KG1 (cell line): ENCODE measurements at regions not wholly inside any gene's neighbourhood (a gene's known extent, or its start where the extent isn't known, plus 50 kb on each side); places are given as distances from the start of the nearest gene placed in this dataset.

ENCODE experiments used
- DNase-seq: peaks from one replicate; lab custom pipeline; 2025; lab: John Stamatoyannopoulos, UW

- DNase-seq = no peak
Observed at GRCh38 chr17:70875729-70876310, 706.5 kb downstream of the KCNJ2 start.

DNA sequence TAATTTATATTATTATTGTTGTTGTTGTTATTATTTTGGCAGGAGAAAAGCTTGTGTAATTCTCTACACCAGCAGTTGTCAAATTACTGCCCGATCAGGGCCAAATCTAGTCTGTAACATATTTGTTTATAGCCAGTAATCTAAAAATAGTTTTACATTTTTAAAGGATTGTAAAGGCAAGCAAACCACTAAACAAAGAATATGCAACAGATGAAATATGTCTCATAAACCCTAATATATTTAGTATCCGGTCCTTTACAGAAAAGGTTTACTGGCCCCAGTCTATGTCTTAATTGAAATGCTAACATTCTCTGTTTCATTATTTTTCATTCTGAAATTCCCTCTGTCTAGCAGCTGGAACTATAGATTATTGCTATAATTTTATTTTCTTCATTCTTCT, 709.5 kb downstream of the KCNJ2 start:
- no peak for DNase-seq

DNA sequence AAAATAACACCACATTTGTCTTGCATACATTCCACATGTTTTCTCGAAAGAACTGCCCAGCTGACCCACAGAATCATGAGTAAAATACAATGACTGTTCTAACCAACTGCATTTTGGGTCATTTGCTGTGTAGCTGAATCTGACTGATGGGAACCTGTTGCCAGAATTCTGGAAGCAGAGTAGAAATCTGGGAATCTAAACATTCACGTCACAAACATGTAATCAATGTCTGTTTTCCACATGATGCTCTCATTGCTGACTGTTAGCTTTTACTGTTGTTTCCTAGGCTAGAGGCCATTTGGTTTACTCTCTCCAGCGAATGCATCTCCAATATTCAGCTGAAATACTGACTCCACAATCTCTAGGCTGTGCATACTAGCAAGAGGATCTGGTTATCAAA, 710.1 kb downstream of the KCNJ2 start:
- no peak for DNase-seq

- DNase-seq = no peak
Observed at GRCh38 chr17:70881093-70881492, 711.8 kb downstream of the KCNJ2 start.

DNA sequence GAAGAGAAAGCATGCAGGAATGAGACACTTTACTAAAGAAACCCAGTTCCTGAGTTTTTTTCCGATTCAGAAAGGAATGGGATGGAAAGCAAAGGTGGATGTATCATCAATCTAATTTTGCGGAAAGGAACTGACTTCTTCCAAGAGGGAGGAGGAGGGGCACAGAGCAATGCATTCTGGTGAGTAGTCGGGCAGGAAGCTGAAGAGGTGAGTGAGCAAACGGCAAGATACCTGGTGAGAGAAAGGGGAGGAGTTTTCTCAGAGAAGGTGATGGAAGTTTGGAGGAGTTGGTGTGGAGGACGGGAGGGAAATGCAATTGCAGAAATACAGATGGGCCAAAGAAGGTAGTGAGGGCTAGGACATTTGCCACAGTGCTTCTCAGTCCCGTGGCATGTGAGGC, 713.2 kb downstream of the KCNJ2 start:
- no peak for DNase-seq

DNA sequence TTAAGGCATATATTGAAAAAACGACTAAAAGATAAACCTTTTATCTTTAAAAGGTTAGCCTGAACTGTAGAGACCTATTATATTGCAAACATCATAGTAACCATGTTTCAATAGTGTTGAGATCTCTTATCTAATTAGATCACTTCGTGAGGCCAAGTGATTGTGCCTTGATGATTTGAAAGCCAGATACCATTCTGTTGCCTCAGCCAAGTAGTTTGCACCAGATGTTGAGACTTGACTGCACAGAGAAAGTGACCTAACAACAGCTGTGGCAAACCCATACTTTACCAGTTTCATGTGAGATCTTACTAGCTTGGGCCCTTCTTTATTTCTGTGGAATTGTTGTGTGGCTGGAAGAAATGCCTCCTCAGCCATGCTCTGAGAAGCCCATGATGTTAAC, 717.3 kb downstream of the KCNJ2 start:
- no peak for DNase-seq

- no peak for DNase-seq
Observed at GRCh38 chr17:70888324-70888723, 719.0 kb downstream of the KCNJ2 start.

- no peak for DNase-seq
Observed at GRCh38 chr17:70891306-70891705, 722.0 kb downstream of the KCNJ2 start.

DNA sequence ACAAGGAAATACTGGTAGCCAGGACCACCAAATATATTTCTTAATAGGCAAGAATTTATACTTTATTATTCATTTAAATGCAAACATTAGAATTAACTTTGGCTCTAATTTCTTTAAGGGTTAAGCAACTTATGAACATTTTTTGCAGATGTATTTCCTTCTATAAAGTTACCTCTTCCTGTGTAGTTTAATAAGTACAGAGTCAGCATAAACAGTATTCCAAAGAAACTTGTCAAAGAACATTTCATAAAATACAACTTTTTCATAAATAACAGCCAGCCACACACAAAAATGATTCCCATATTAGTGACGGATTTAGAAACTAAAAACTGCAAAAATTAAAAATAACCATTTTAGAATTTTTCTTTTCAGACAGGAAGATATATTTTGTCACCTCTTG, 723.2 kb downstream of the KCNJ2 start:
- DNase-seq = no peak

DNA sequence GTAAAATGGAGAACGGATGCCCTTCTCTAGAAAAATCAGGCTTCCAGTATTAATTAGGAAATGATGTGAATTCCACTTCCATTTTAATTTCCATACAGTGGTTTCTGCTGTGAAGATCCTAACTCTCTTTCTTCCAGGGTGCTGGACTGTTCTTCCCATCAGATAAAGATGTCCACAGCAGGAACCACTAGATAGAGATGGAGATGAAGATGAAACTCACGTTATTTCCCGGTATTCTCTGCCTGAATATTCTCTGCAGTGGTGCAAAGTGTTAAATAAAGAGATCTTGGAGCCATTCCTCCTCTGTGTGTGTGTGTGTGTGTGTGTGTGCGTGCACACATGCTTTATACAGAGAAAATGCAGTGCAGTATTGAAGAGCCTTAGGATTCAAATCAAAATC, 727.5 kb downstream of the KCNJ2 start:
- no peak for DNase-seq

- DNase-seq = no peak
Observed at GRCh38 chr17:70897446-70897845, 728.1 kb downstream of the KCNJ2 start.

DNA sequence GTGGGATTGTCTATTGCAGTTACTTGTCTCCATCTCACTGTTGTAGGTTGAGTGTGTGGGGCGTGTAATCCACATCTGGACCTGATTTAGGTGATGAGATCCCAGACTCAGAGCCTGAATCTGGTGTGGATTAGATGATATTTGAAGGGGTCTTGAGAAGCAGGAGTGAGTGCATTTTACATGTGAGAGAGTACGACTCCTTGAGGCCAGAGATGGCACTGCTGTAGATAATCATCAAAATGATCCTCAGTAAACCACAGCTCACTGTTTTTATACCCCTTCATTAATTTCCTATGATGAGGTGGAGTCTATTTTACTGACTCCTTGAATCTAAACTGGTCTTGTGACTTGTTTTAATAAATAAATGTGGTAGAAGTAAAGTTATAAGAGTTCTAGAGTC, 732.5 kb downstream of the KCNJ2 start:
- no peak for DNase-seq

GRCh38 chr17:70905796-70906195, 736.5 kb downstream of the KCNJ2 start:
- DNase-seq = peak; percentile 1

GRCh38 chr17:70906808-70907207, 737.5 kb downstream of the KCNJ2 start:
- DNase-seq = no peak

DNA sequence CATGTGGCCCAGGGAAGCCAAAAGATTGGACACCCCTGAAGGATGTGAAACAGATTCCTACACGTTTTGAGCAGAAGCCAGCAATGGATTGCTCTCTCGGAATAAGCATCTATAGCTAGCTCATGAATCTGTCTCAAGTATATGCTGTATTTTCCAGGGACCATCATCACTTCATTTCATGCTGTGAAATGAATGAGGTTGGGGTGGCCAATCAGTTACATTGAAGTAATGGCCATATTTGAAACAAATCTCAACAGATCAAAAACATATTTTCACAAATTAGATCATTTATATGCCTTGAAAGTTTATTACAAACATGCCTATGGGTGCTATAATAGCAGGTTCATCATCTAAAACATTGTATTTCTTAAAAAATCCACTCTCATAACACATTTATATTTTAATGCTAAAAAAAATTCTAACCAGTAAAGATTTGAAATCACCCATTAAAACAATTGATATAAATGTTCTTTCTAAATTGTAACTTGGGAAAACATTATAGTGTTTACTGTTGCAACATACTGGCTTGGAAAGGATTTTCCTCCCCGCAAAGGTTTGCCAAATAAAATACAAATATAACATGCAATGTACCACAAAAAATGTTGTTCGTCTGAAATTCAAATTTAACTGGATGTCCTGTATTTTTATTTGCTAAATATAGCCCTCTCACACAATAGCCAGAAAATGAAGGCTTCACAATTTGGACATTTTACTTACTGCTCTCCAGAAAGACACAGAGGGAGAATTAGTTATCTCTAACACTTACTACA, 743.6 kb downstream of the KCNJ2 start:
- DNase-seq = no peak

DNA sequence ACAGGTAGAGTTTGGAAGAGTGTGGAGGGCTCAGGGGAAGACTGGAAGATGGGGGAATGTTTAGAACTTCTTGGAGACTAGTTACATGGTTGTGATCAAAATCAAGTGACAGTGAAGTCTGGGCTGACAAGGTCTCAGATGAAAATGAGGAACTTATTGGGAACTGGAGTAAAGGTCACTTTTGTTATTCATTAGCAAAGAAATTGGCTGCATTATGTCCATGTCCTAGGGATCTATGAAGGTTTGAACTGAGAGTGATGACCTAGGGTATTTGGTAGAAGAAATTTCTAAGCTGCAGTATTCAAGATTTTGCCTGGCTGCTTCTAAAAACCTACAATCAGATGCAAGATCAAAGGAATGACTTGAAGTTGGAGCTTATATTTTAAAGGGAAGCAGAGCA, 747.1 kb downstream of the KCNJ2 start:
- DNase-seq = no peak

- DNase-seq = no peak
Observed at GRCh38 chr17:70919241-70919640, 749.9 kb downstream of the KCNJ2 start.

DNA sequence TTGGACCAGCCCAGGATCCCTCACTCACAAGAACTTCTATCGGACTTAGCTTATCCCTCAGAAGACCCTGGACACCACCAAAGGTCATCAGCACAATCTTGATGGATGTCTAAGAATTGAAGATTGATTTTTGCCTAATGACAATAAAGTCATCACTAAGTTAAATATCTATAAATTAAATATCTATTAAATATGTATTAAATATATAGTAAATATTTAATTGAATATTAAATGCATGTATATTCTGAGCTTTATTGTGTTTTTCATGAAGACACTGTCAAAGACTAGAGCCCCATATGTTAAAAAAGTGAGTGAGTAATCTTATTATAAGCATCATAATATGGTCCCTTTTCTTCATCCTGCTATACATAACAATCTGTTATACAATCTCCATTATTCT, 751.1 kb downstream of the KCNJ2 start:
- DNase-seq = no peak

DNA sequence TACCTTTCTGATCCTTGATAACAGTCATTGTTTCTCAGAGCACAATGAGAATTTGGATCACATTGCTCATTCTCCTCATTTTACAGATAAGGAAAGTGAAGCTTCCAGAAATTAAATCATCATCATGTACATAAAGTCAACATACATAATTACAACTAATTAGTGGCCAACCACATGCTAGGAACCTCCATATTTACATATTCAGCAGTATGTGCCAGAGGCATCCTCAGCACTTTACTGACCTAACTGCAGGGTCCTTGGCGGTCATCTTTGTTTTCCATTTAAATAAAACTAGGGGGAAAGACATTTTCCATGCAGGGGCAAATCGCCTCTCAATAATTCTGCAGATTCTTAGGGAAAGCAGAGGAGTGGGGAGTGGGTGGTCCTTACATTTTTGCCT, 752.9 kb downstream of the KCNJ2 start:
- DNase-seq = no peak

DNA sequence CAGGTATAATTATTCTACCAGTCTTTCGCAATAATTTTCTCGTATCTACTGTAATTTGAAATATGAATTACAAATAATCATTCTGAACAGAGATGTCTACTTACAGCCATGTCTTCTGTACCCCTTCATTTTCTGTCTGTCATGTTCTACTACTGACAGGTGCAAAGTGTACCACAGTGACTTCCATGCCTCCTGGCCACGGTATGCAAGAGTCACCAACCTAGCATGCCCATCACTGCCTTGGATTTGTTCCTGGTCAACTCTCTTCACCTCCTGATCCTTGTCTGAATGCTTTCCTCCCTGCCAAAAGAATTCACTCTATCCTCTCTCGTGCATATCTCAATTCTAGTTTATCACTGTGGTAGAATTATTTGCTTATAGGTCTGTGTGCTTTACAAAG, 755.4 kb downstream of the KCNJ2 start:
- no peak for DNase-seq

DNA sequence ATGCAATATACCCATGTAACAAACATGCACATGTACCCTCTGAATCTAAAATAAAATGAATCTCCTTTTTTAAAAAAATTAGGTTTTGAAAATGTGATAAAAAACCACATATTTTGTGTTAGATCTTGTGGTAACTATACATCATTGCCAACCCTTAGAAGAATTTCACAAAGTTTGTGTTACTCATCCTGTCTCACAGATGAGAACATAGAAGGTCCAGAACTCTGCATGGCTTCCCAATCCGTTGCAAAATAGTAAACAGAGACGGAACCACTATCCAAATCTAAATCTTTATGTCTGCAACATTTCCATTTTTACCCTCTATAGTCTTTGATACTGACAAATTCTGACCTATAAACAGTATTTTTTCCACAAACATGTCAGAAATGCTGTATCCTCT, 759.9 kb downstream of the KCNJ2 start:
- DNase-seq = no peak

GRCh38 chr17:70934231-70934630, 764.9 kb downstream of the KCNJ2 start:
- DNase-seq = no peak

DNA sequence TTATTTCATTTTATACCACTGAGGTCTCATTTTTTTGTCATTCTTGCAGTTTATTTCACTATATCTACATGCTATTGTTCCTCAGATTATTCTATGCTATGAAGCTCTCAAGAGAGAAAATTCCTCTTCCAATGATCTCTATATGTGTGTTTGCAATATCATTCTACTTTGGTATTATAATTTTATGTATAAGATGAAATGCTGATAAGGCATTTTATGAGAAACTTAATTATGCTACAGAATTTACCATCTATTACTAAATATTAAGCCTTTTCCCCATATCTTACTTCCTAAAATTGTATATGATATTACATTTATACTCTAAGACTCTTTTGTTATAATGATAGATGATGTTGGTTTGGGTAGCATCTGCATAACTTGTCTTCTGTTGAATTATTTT, 765.5 kb downstream of the KCNJ2 start:
- DNase-seq = no peak

GRCh38 chr17:70936724-70937123, 767.4 kb downstream of the KCNJ2 start:
- DNase-seq = no peak
